Activated T-helper 1 cell treated with anti-CD3 and anti-CD28 coated beads, Interleukin-12 subunit alpha, Interleukin-12 subunit beta, Interleukin-2, Interleukin-4 antibody, amounts not matched to agents 30 ng/mL and 10 ng/mL and 1 ng/mL, durations not matched to agents 14 hours and 24 hours and 36 hours (primary cell): ENCODE measurements at regions not wholly inside any gene's neighbourhood (a gene's known extent, or its start where the extent isn't known, plus 50 kb on each side); places are given as distances from the start of the nearest gene placed in this dataset.
"Not testable (repeated sequence)": the region's sequence is repeated elsewhere in the genome, so short reads cannot be mapped to it uniquely, and the experiment has no call there.

Experiments
- DNase-seq: peaks from one replicate; pipeline ENCODE4 v3.0.0; 2021; ENCODE audit warnings: low spot score
- H3K27ac Mint-ChIP-seq: one replicate; pipeline ENCODE4 v1.8.0; 2021; ENCODE audit warnings: mild to moderate bottlenecking, mixed read lengths
- H3K27me3 Mint-ChIP-seq: one replicate; pipeline ENCODE4 v1.8.0; 2022; ENCODE audit warnings: mild to moderate bottlenecking, moderate library complexity, mixed read lengths; ENCODE audit not compliant: insufficient read depth
- H3K36me3 Mint-ChIP-seq: one replicate; pipeline ENCODE4 v1.8.0; 2021; ENCODE audit warnings: low read depth, mixed read lengths
- H3K4me1 Mint-ChIP-seq: one replicate; pipeline ENCODE4 v1.8.0; 2021; ENCODE audit warnings: low read depth, mixed read lengths
- H3K4me3 Mint-ChIP-seq: one replicate; pipeline ENCODE4 v1.8.0; 2021; ENCODE audit warnings: mild to moderate bottlenecking, moderate library complexity, mixed read lengths
- H3K9me3 Mint-ChIP-seq: one replicate; pipeline ENCODE4 v1.8.0; 2021; ENCODE audit warnings: mixed read lengths
- intact Hi-C: fragments of 100-400 bp; cut with micrococcal nuclease; formaldehyde crosslinking; loops from one replicate; pipeline ENCODE4 v1.15.1; 2024

- H3K27me3 Mint-ChIP-seq, H3K9me3 Mint-ChIP-seq, DNase-seq: not testable (repeated sequence)
- intact Hi-C loops = loop anchor here (10.0 kb wide), 1 partner anchor 135 kb away; no protein-coding TSS in a partner anchor
- Mint-ChIP-seq H3K4me1 (peaks cover 82% of the 10 kb centered on the region), H3K27ac (peak overlapping the region; percentile 92), H3K36me3 (peaks cover 32% of the 10 kb centered on the region), H3K4me3 (peak overlapping the region; percentile 55)
These were observed 89.8 kb upstream of the METTL9 start for GRCh38 chr16:21509437-21510086.

DNA sequence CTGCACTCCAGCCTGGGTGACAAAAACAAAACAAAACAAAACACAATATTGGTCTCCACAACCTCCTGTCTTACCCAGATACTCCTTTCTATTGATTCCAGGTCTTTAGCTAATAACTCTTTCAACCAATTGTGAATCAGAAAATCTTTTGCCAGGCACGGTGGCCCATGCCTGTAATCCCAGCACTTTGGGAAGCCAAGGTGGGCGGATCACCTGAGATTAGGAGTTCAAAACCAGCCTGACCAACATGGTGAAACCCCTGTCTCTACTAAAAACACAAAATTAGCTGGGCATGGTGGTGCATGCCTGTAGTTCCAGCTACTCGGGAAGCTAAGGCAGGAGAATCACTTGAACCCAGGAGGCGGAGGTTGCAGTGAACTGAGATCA is 88.5 kb upstream of the METTL9 start:
- Mint-ChIP-seq H3K4me1 (peaks cover 86% of the 10 kb centered on the region), H3K4me3 (peak overlapping the region; percentile 19), H3K36me3 (peaks cover 36% of the 10 kb centered on the region)
- H3K9me3 Mint-ChIP-seq, H3K27ac Mint-ChIP-seq, H3K27me3 Mint-ChIP-seq, DNase-seq, intact Hi-C loops: not testable (repeated sequence)

DNA sequence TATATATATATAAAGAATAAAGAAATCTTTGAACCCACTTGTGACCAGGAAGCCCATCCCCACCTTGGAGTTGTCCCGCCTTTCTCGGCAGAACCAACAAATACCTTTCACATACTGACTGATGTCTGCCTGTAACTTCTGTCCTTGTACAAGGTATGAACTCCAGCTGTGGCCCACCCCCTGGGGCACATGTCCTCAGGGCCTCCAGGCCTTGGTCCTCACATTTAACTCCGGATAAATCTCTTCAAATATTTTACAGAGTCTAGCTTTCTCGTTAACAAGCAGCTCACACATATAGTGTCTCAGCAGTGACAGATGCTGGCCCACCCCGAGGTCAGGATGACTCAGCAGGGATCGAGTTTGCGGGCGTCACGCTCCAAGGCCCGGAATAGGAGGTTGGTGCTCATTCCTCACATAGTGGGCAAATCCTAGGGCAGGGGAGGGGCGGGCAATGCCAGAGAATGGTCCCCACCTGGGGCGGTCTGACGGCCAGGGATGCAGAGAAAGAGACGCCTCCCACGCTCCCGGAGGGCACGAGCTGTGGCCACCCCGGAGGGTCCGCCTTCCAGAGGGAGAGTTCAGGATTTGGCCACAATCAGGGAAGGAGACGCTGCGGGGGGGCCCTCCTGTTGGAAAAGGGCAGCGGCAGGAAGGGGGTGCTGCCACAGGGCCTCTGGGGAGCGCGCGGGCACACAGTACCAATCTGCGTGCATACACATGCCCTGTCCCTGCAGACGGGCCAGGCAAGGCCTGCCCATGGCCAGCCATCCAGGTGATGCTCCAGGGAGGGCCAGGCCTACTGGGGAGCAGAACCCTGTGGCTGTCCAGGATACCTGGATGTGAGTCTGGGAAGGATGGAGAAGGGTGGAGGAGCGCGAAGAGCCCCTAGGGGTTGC is 87.8 kb upstream of the METTL9 start:
- intact Hi-C loops, DNase-seq, H3K9me3 Mint-ChIP-seq, H3K27me3 Mint-ChIP-seq: not testable (repeated sequence)
- H3K27ac Mint-ChIP-seq = peak overlapping the region; percentile 23
- peak overlapping the region; percentile 11 for H3K4me3 Mint-ChIP-seq
- peaks cover 82% of the 10 kb centered on the region for H3K4me1 Mint-ChIP-seq
- peaks cover 35% of the 10 kb centered on the region for H3K36me3 Mint-ChIP-seq

- H3K9me3 Mint-ChIP-seq, H3K4me3 Mint-ChIP-seq, DNase-seq, intact Hi-C loops, H3K27me3 Mint-ChIP-seq: not testable (repeated sequence)
- peaks cover 72% of the 10 kb centered on the region for H3K4me1 Mint-ChIP-seq
- H3K36me3 Mint-ChIP-seq = peaks cover 30% of the 10 kb centered on the region
- peak overlapping the region; percentile 68 for H3K27ac Mint-ChIP-seq
These were observed 86.8 kb upstream of the METTL9 start for GRCh38 chr16:21512280-21513192.

- DNase-seq, H3K9me3 Mint-ChIP-seq, H3K27ac Mint-ChIP-seq, H3K4me3 Mint-ChIP-seq, intact Hi-C loops, H3K27me3 Mint-ChIP-seq: not testable (repeated sequence)
- peaks cover 28% of the 10 kb centered on the region for H3K36me3 Mint-ChIP-seq
- H3K4me1 Mint-ChIP-seq = peaks cover 70% of the 10 kb centered on the region
These were observed 86.0 kb upstream of the METTL9 start for GRCh38 chr16:21513337-21513741.

DNA sequence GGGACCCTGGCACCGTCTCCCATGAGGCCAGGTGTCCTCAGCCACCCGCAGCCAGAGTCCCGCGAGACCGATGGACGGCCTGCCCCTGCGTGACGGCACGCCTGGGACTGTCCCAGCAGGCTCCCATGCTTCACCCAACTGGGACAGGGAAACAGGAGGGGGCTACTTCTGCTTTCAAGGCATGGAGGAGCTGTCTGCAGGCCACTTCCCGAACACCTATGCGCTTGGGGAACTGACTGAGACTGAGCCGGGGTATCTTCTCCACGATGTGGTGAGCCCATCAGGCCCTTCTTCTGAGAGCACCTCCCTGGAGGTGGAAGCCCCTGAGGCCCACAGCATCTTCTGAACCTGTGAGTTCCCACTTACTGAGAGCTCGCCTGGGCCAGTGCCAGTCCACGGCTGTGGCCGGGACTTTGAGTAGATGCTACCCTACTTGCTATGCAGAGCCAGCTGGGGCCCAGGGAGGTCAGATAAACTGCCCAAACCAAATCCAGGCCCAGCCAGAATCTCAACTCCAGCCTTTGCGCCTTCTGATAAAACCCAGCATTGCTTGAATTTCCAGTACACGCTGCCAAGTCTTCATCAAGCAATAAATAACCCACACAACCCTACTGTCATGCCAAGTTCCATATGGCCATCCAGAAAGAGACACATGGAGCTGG is 85.4 kb upstream of the METTL9 start:
- Mint-ChIP-seq H3K4me1 (peaks cover 67% of the 10 kb centered on the region), H3K36me3 (peaks cover 27% of the 10 kb centered on the region), H3K27ac (peak overlapping the region; percentile 62)
- H3K27me3 Mint-ChIP-seq, DNase-seq, H3K4me3 Mint-ChIP-seq, H3K9me3 Mint-ChIP-seq, intact Hi-C loops: not testable (repeated sequence)

GRCh38 chr16:21514474-21514840 is 84.9 kb upstream of the METTL9 start:
- DNase-seq, H3K27me3 Mint-ChIP-seq, H3K4me3 Mint-ChIP-seq, intact Hi-C loops, H3K27ac Mint-ChIP-seq, H3K9me3 Mint-ChIP-seq: not testable (repeated sequence)
- H3K36me3 Mint-ChIP-seq = peaks cover 30% of the 10 kb centered on the region
- peaks cover 62% of the 10 kb centered on the region for H3K4me1 Mint-ChIP-seq

DNA sequence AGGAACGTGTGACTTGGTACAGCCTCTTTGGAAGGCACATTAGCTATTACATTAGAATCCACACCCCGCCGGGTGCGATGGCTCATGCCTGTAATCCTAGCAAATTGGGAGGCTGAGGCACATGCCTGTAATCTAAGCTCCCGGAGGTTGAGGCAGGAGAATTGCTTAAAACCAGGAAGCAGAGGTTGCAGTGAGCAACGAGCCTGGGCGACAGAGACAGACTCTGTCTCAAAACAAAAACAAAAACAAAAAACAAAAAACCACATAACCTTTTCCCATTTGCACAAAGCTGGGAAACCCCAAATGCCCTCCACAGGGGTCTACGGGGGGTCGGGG is 82.7 kb upstream of the METTL9 start:
- Mint-ChIP-seq H3K4me3 (peak overlapping the region; percentile 90), H3K4me1 (peaks cover 39% of the 10 kb centered on the region), H3K36me3 (peaks cover 22% of the 10 kb centered on the region)
- H3K9me3 Mint-ChIP-seq, H3K27ac Mint-ChIP-seq, intact Hi-C loops, H3K27me3 Mint-ChIP-seq, DNase-seq: not testable (repeated sequence)

- H3K9me3 Mint-ChIP-seq, intact Hi-C loops, H3K27me3 Mint-ChIP-seq: not testable (repeated sequence)
These were observed 82.1 kb upstream of the METTL9 start for GRCh38 chr16:21517263-21517662.

DNA sequence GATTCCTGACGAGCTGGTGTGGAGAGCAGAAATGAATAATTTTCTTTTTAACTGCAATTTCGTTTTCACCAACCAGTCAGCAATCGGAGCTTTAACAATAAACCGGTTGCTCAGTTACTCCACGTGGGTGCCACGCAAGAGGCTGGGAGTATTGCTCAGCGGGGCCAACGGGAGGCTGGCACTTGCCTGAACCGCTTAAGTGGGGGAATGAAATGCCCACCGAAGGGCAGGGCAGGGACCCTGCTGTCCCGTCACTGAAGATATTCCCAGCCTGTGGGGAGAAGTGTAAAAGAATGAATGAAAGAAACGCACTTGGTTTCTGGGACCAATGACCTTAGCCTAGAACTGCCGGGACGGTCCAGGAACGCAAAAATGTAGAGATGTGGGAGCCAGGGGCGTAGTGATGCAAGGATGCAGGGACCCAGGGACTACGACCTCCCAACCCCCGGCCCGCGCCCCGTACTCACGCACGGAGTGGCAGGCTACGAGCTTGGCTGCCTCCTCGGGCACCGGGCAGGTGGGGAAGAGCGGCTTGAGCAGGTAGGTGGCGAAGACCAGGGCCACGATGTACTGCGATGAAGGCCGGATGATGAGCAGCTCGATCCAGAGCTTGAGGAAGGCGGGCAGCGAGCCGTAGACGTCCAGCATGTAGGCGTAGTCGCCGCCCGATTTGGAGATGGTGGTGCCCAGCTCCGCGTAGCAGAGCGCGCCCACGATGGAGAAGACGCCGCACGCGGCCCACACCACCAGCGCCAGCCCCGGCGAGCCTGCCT is 79.8 kb upstream of the METTL9 start:
- Mint-ChIP-seq H3K4me1 (peaks cover 21% of the 10 kb centered on the region), H3K27ac (peak overlapping the region; percentile 100), H3K36me3 (peaks cover 17% of the 10 kb centered on the region), H3K4me3 (peak overlapping the region; percentile 90)
- H3K27me3 Mint-ChIP-seq, DNase-seq, H3K9me3 Mint-ChIP-seq: not testable (repeated sequence)
- intact Hi-C loops = loop anchor here (1.0 kb wide), 2 partner anchors 22 to 35 kb away; no protein-coding TSS in a partner anchor

More at GRCh38 chr16:21517263-21517662, 82.1 kb upstream of the METTL9 start:
- Mint-ChIP-seq H3K36me3 (peaks cover 22% of the 10 kb centered on the region), H3K4me1 (peaks cover 35% of the 10 kb centered on the region), H3K27ac (peak overlapping the region; percentile 67), H3K4me3 (peak overlapping the region; percentile 90)
- DNase-seq = not testable (repeated sequence)

- DNase-seq = peak; percentile 97
- H3K36me3 Mint-ChIP-seq = peaks cover 15% of the 10 kb centered on the region
- not testable (repeated sequence) for H3K27me3 Mint-ChIP-seq, H3K9me3 Mint-ChIP-seq
- peak overlapping the region; percentile 90 for H3K4me3 Mint-ChIP-seq
- H3K4me1 Mint-ChIP-seq = peaks cover 17% of the 10 kb centered on the region
- H3K27ac Mint-ChIP-seq = peak overlapping the region; percentile 100
- intact Hi-C loops = loop anchor here (1.0 kb wide), 1 partner anchor 34 kb away; no protein-coding TSS in a partner anchor
These were observed 79.0 kb upstream of the METTL9 start for GRCh38 chr16:21520134-21521047.
